Large intestine (tissue), 3 donors: ENCODE measurements at regions not wholly inside any gene's neighbourhood (a gene's known extent, or its start where the extent isn't known, plus 50 kb on each side); places are given as distances from the start of the nearest gene placed in this dataset.
"Not testable (repeated sequence)": the region's sequence is repeated elsewhere in the genome, so short reads cannot be mapped to it uniquely, and the experiment has no call there.

ENCODE experiments used
- DNase-seq, 2 donors: peaks; one replicate each; pipeline versions ENCODE4 v3.0.0 to v3.0.0-alpha.2; 2013
- H3K27ac ChIP-seq: one replicate; pipeline ENCODE4 v1.5.1; 2013; ENCODE audit warnings: low read length
- H3K27me3 ChIP-seq: 2 replicates; pipeline ENCODE4 v1.6.1; 2013; ENCODE audit warnings: low read length; ENCODE audit not compliant: control insufficient read depth, insufficient read depth
- H3K36me3 ChIP-seq: 2 replicates; pipeline ENCODE4 v1.6.1; 2013; ENCODE audit warnings: low read length; ENCODE audit not compliant: control insufficient read depth, insufficient read depth
- H3K4me1 ChIP-seq: one replicate; pipeline ENCODE4 v1.6.1; 2013; ENCODE audit warnings: low read length; ENCODE audit not compliant: control insufficient read depth, insufficient read depth
- H3K4me3 ChIP-seq: one replicate; pipeline ENCODE4 v1.5.1; 2013; ENCODE audit warnings: low read length
- H3K9me3 ChIP-seq: one replicate; pipeline ENCODE4 v1.6.1; 2013; ENCODE audit warnings: mild to moderate bottlenecking, low read depth, low read length, moderate library complexity; ENCODE audit not compliant: control insufficient read depth
- WGBS: methylation state at CpG from one replicate; pipeline ENCODE4 v1.1.5; 2013; ENCODE audit warnings: low lambda C conversion rate; ENCODE audit not compliant: insufficient coverage; 5-methylcytosine and 5-hydroxymethylcytosine counted together

DNA sequence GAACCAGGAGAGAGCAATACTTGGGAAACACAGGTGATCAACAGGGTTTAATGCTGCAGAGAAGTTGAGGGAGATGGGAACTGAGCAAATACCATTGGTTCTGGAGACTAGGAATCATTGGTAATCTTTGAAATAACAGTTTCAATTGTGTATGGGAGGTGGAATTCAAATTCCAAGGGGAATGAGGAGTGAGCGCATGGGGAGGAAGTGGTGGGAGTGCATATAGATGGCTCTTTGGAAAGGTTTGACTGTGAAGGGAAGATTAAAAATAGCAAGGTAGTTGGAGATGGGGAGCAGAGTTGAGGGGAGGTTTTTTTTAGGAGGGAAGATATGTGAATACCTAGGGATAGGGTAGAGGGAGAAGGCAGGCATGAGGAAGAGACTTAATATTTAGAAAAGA, 51.1 kb upstream of the ROPN1 start:
- peaks cover 5% of the 10 kb centered on the region for H3K27me3 ChIP-seq
- no peak overlapping the region for H3K27ac ChIP-seq
- no peaks in the 10 kb centered on the region for H3K36me3 ChIP-seq
- H3K4me3 ChIP-seq = no peak overlapping the region
- no peaks in the 10 kb centered on the region for H3K4me1 ChIP-seq
- no peaks in the 10 kb centered on the region for H3K9me3 ChIP-seq
- DNase-seq = no peak
- 100% methylated on average over 1 of the region's 1 CpG for WGBS

DNA sequence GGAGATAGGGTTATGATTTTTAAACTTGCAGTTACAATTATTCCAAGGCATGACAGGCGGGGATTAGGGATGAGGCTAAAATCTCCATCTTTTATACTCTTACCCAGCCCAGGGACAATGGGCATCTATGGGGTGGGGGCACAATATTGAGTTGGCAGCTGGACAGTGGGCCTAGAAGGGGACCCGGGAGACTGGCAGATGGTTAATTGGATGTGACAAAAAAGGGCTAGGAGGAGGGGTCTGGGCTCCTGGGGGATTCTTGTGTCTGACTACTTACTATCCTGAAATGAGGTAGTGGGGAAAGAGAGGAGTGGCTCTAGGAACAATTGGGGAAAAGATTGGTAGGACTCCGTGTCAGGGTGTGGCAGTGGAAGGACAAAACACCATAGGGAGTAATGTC, 53.0 kb upstream of the ROPN1 start:
- H3K27me3 ChIP-seq = peaks cover 3% of the 10 kb centered on the region
- no CpG with 5 or more reads among the region's 3 CpGs for WGBS

DNA sequence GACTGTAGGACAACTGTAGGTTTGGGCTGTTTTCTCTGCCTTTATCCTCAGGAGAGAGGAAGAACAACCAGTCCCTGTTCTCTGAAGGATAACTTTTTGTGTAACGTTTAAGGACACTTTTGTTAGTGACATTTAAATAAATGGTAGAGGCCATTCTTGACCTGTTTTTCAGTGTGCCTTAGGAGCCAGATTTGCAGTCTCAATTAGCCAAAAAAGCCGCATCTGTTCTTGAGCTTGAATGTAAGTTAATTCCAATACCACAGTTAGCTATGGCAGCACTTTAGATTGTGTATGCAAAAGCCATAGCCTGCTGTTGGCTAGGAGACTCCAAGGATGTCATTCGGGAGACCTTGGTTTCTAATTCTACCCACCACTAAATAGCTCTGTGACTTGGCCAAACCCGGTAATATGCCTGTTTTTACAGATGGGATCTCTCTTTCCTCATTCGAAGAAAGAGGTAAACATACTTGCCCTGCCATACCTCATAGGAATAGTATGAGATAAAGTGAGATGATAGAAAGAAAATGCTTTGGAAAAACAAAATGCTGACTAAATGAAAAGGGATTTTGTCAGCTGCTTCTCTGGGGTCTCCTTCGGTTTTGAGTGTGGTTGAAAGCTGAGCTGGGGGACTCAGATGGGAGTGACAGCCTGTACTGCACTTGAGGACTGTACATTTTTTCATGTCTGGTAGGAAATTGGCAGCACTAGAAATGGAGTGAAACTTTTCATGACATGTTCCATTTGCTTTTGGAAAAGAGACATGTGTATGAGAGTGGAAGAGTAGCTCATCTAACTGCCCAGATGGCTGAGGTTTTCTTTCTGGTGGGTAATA, 57.3 kb upstream of the ROPN1 start:
- H3K27me3 ChIP-seq = no peaks in the 10 kb centered on the region
- WGBS = no CpG with 5 or more reads among the region's 6 CpGs
- H3K4me1 ChIP-seq = no peaks in the 10 kb centered on the region
- H3K9me3 ChIP-seq = no peaks in the 10 kb centered on the region
- H3K4me3 ChIP-seq = no peak overlapping the region
- no peak overlapping the region for H3K27ac ChIP-seq
- no peaks in the 10 kb centered on the region for H3K36me3 ChIP-seq
- DNase-seq = no peak

More for the DNA sequence above, 53.0 kb upstream of the ROPN1 start:
- Histone ChIP-seq H3K9me3 (no peaks in the 10 kb centered on the region), H3K27ac (no peak overlapping the region), H3K4me1 (no peaks in the 10 kb centered on the region), H3K4me3 (no peak overlapping the region), H3K36me3 (no peaks in the 10 kb centered on the region)
- no peak for DNase-seq

DNA sequence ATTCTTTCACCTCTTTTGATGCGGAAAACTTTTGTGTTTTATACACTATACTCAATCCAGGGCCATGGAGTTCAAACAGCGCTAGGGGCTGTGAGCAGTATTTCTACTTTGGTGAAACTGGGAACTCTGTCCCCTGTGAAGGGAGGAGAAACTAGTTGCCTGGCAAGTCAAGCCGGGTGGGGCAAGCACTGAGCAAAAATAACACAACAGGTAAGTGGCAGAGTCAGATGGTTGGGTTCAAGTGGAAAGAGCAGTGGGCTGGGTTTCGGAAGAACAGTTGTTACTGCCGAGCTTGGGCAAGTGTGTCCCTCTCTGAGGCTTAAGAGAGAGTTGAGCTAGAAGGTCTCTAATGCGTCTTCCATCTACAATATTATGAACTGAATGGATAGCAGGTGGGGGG, 59.7 kb upstream of the ROPN1 start:
- Histone ChIP-seq H3K9me3 (no peaks in the 10 kb centered on the region), H3K27me3 (no peaks in the 10 kb centered on the region), H3K36me3 (no peaks in the 10 kb centered on the region), H3K27ac (no peak overlapping the region), H3K4me1 (no peaks in the 10 kb centered on the region), H3K4me3 (no peak overlapping the region)
- 100% methylated on average over 2 of the region's 6 CpGs for WGBS
- DNase-seq = no peak

DNA sequence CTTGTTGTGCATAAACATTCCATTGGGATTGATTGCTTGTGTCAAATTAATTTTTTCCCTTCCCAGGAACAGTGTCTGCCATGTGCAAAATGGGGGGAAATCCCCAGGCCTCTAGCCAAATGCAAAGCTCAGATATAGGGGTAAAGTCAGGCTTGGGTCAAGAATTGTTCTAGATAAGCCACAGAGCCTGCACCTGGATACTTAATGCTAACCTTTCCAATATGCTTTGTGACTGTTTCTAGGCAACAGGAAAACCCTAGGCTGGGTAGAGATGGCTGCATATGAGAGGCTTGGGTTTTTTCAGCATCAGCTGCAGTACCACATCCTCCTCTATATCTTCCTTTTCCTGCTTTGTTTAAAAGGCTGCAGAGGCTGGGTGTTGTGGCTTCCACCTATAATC, 61.9 kb upstream of the ROPN1 start:
- Histone ChIP-seq H3K4me3 (no peak overlapping the region), H3K27me3 (no peaks in the 10 kb centered on the region), H3K36me3 (no peaks in the 10 kb centered on the region), H3K27ac (no peak overlapping the region), H3K4me1 (no peaks in the 10 kb centered on the region), H3K9me3 (no peaks in the 10 kb centered on the region)
- DNase-seq = no peak

DNA sequence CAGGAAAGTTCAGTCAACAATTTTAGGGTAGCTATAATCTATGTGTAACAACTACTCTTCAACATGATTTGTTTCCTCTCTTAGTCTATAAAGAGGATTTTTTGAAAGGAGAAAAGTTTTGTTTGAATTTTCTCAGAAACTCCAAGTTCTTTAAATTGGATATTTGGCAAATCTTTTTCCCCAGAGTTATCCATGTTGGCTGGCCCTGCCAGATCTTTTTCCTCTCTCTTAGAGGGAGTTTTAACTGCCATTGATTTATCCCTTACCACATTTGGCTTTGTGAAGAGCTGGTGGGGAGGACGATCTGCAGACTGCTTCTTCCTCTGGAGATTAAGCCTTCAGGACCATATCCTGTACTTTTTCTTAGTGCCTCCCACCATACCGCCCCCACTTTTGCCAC, 64.9 kb upstream of the ROPN1 start:
- Histone ChIP-seq H3K36me3 (no peaks in the 10 kb centered on the region), H3K4me1 (no peaks in the 10 kb centered on the region), H3K9me3 (no peaks in the 10 kb centered on the region), H3K27ac (no peak overlapping the region), H3K27me3 (no peaks in the 10 kb centered on the region), H3K4me3 (no peak overlapping the region)
- no CpG with 5 or more reads among the region's 2 CpGs for WGBS
- DNase-seq = no peak

DNA sequence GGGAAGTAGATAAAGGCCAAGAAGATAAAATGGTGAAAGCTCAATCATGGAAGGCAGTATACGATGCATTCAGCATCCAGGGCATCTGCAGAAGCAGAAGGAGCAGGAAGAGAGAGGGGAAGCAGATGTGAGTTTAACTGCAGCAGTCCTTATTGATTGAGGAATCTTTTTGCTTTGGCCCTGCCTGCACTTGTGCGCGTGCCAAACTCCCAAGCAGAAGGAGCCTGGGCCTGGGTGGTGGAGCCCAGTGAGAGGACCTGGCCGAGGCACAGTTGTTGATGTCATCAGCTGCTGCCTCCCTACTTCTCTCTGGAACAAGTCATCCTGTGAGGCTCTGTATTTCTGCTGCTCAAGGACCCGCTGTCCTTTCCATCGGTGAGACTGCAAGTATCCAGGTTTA, 65.5 kb upstream of the ROPN1 start:
- no peak for DNase-seq
- whole genome bisulfite sequencing = 100% methylated on average over 2 of the region's 6 CpGs
- no peaks in the 10 kb centered on the region for H3K27me3 ChIP-seq
- H3K36me3 ChIP-seq = no peaks in the 10 kb centered on the region
- H3K9me3 ChIP-seq = no peaks in the 10 kb centered on the region
- H3K27ac ChIP-seq = no peak overlapping the region
- H3K4me1 ChIP-seq = no peaks in the 10 kb centered on the region
- no peak overlapping the region for H3K4me3 ChIP-seq

DNA sequence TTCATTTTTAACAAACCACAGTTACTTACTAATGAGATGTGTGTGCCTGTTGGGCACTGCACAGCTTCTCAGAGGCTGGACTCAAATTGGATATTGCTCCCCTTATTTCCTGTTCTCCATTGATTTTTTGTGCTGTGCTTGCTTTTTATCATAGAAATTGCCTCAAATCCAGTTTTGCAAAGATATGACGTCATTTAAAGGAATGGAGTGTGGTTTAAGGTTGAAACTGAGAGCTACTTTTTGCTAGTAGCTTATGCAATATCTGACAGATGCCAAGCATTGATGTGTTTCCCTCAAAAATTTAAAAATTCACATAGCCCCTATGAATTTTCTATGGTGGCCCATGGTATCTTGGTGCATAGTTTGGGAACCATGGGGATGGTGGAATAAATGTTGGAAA, 67.7 kb upstream of the ROPN1 start:
- Histone ChIP-seq H3K4me1 (no peaks in the 10 kb centered on the region), H3K27me3 (no peaks in the 10 kb centered on the region), H3K36me3 (no peaks in the 10 kb centered on the region), H3K9me3 (no peaks in the 10 kb centered on the region), H3K27ac (no peak overlapping the region), H3K4me3 (no peak overlapping the region)
- WGBS = 83% methylated on average over 1 of the region's 1 CpG
- DNase-seq = no peak

DNA sequence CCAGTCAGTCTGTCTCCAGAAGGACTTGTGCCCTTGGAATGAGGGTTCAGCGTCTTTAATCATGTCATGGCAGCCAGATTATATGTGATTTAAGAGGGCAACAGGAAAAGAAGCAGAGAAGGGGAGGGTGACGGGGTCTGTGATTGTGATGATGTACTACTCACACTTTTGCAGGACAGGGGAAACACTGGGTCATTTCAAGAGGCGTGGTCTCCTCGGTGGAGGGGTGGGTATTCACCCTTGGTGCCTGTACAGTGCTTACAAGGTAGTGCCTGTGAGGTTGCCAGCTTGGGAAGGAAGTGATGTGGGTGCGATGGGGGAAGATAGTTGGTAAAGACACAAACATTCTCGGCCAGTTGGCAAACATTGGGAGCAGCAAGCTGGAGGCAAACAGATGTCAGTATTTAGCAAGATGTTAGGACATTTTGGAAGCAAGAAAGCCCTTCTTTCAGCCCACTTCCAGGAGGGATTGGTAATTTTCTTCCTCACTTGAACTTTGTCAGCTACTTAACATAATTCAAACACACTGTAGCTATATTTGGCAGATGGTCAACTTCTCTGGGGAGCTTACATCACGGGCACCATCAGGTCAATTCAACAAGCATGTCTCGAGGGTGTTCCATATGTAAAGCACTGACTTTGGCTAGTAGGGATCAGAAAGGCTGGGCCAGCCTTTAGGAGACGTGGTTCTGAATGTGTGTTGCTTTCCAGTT, 71.4 kb upstream of the ROPN1 start:
- Histone ChIP-seq H3K9me3 (no peaks in the 10 kb centered on the region), H3K4me3 (no peak overlapping the region), H3K4me1 (no peaks in the 10 kb centered on the region), H3K27me3 (no peaks in the 10 kb centered on the region), H3K36me3 (no peaks in the 10 kb centered on the region), H3K27ac (no peak overlapping the region)
- 90% methylated on average over 2 of the region's 9 CpGs for WGBS
- DNase-seq = no peak

DNA sequence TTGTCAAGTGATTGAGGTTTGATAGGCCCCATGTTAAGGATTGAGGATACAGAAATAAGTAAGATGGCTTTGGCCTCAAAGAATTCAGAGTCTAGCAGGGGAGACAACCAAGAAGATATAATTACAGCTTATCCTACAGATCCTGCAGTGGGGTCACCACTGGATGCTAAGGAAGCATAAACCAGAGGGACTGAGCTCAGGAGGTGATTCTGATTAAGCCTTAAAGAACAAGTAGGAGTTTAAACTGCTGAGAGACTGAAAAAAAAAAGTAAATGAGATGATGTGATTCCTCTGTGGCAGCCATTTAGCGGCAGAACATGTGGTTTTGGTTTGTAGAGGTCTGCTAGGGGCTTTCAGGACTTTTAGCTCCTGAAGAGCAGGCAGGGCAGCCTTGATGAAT, 72.1 kb upstream of the ROPN1 start:
- Histone ChIP-seq H3K36me3 (no peaks in the 10 kb centered on the region), H3K9me3 (no peaks in the 10 kb centered on the region), H3K4me1 (no peaks in the 10 kb centered on the region), H3K27ac (no peak overlapping the region), H3K27me3 (no peaks in the 10 kb centered on the region), H3K4me3 (no peak overlapping the region)
- DNase-seq = no peak
- WGBS = no CpG with 5 or more reads among the region's 1 CpG

DNA sequence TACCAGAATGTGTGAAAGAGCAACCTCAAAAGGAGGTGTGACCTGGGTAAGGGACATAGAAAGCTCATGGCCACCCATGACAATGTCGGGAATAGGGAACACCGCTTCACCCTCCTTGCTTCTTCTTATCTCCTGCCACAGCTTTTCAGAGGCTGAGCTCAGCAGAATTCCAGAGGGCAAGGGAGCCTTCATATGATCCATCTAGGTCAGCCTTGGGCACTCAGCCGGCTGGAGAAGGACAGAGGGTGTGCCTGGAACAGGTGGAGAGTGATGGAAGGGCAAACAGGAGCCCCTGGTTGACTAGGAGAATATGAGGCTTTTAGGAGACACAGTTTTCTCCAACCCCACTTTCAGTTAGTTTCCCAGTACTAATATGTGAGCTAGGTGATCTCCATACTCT, 74.6 kb upstream of the ROPN1 start:
- not testable (repeated sequence) for H3K27ac ChIP-seq, DNase-seq, H3K9me3 ChIP-seq, H3K27me3 ChIP-seq, H3K4me1 ChIP-seq, H3K4me3 ChIP-seq, H3K36me3 ChIP-seq
- no CpG with 5 or more reads among the region's 3 CpGs for WGBS
